SK-N-SH treated with all-trans-retinoic acid at 6 μM for 48 hours (cell line): ENCODE measurements at regions not wholly inside any gene's neighbourhood (a gene's known extent, or its start where the extent isn't known, plus 50 kb on each side); places are given as distances from the start of the nearest gene placed in this dataset.

Experiments used
- ARNTL ChIP-seq: fragments of 450-650 bp; formaldehyde crosslinking; IDR thresholded peaks from 2 replicates; pipeline ENCODE4 v1.5.0; 2020; ENCODE audit warnings: low read depth, mild to moderate bottlenecking, moderate library complexity, borderline replicate concordance
- BACH2 ChIP-seq: fragments of 250-450 bp; sonication (Bioruptor Pico); IDR thresholded peaks from 2 replicates; pipeline ENCODE4 v1.9.0; 2021; ENCODE audit warnings: mild to moderate bottlenecking, borderline replicate concordance
- CSRNP3 ChIP-seq: fragments of 250-450 bp; sonication (Bioruptor Pico); IDR thresholded peaks from 2 replicates; pipeline ENCODE4 v1.5.1; 2021; ENCODE audit warnings: mild to moderate bottlenecking, moderate library complexity
- ESRRG ChIP-seq: fragments of 250-450 bp; sonication (Bioruptor Pico); IDR thresholded peaks from 2 replicates; pipeline ENCODE4 v1.6.1; 2021; ENCODE audit warnings: mild to moderate bottlenecking
- GLIS3 ChIP-seq: fragments of 250-450 bp; sonication (Bioruptor Pico); IDR thresholded peaks from 2 replicates; pipeline ENCODE4 v1.5.0; 2020; ENCODE audit warnings: mild to moderate bottlenecking, moderate library complexity
- OSR1 ChIP-seq: fragments of 250-450 bp; sonication (Bioruptor Pico); IDR thresholded peaks from 2 replicates; pipeline ENCODE4 v1.8.0; 2022; ENCODE audit warnings: moderate library complexity, mild to moderate bottlenecking, inconsistent platforms
- PATZ1 ChIP-seq: fragments of 250-450 bp; sonication (Bioruptor Pico); IDR thresholded peaks from 2 replicates; pipeline ENCODE4 v1.8.0; 2020; ENCODE audit warnings: mild to moderate bottlenecking, moderate library complexity, borderline replicate concordance
- RARB ChIP-seq: fragments of 250-450 bp; sonication (Bioruptor Pico); IDR thresholded peaks from 2 replicates; pipeline ENCODE4 v1.8.0; 2021; ENCODE audit warnings: mild to moderate bottlenecking, moderate library complexity
- TCF4 ChIP-seq: fragments of 250-450 bp; sonication (Bioruptor Pico); IDR thresholded peaks from 2 replicates; pipeline ENCODE4 v1.8.0; 2021; ENCODE audit warnings: mild to moderate bottlenecking, moderate library complexity, borderline replicate concordance
- TOX ChIP-seq: fragments of 250-450 bp; sonication (Bioruptor Pico); IDR thresholded peaks from 2 replicates; pipeline ENCODE4 v1.8.0; 2021; ENCODE audit warnings: mild to moderate bottlenecking, moderate library complexity, borderline replicate concordance
- TSHZ2 ChIP-seq: fragments of 250-450 bp; sonication (Bioruptor Pico); IDR thresholded peaks from 2 replicates; pipeline ENCODE4 v1.5.0; 2020; ENCODE audit warnings: mild to moderate bottlenecking, moderate library complexity
- ZC3H10 ChIP-seq: fragments of 250-450 bp; sonication (Bioruptor Pico); IDR thresholded peaks from 2 replicates; pipeline ENCODE4 v1.5.1; 2021; ENCODE audit warnings: mild to moderate bottlenecking, moderate library complexity
- ZFP30 ChIP-seq: fragments of 450-650 bp; formaldehyde crosslinking; IDR thresholded peaks from 2 replicates; pipeline ENCODE4 v1.5.0; 2022; ENCODE audit warnings: mild to moderate bottlenecking, moderate library complexity
- ZNF565 ChIP-seq: fragments of 450-650 bp; formaldehyde crosslinking; conservative IDR thresholded peaks from 2 replicates; pipeline ENCODE4 v1.5.0; 2020; ENCODE audit warnings: low read depth, mild to moderate bottlenecking, moderate library complexity

- TF ChIP-seq RARB (CRISPR knock-in tag) (no peak), TOX (CRISPR knock-in tag) (no peak), ESRRG (CRISPR knock-in tag) (no peak), TCF4 (no peak), GLIS3 (CRISPR knock-in tag) (no peak), ZNF565 (CRISPR knock-in tag) (no peak), ARNTL (CRISPR knock-in tag) (no peak), PATZ1 (CRISPR knock-in tag) (no peak), ZC3H10 (CRISPR knock-in tag) (no peak), CSRNP3 (no peak), BACH2 (CRISPR knock-in tag) (no peak), OSR1 (CRISPR knock-in tag) (no peak), ZFP30 (CRISPR knock-in tag) (no peak), TSHZ2 (CRISPR knock-in tag) (no peak)
These were observed 95.5 kb downstream of the OAT start for GRCh38 chr10:124323111-124323725.
